ENCODE measurements at regions not wholly inside any gene's neighbourhood (a gene's known extent, or its start where the extent isn't known, plus 50 kb on each side); places are given as distances from the start of the nearest gene placed in this dataset.

DNA sequence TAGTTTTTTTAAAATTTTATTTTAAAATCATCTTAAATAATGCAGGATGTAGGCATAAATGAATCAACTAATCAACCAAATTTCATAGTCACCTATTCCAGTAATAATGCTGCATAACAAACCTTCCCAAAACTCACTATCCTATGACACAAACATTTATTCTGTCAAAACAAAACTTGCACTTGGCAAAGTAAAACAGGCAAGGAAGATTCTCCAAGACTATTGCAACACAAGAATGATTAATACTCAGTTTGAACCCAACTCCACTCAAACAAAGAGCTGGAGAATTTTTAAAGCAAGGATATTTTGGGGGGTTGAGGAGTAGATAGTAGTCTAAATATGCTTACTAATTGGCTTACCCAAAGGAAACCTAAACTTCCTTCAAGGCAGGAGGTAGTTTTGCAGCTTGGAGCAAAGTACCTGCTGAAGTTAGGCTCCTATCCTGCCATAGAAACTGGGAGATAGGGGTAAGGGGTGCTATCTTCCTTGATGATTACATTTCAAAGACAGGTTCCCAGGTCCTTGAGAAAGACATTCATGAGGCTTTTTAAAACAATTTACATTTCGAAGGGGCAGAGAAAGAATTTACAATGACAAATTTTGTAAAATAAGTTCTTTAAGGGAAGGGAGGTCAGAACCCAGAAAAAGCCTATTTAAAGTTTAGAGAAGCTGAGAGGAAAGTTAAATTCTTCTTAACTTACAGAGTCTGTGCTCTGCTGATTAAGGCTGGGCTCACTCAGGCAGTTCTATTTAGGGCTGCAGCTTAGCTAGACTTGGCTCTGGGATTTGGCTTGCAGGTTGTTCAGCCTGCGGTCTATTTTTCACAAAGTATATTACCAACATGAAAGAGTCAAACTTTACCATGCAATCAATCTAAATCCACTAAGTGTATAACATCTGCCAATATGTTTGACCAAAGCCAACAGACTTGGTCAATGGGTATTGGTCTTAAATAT is 549.0 kb downstream of the KCTD12 start:
- Histone ChIP-seq H3K9me3 (no peaks in the 10 kb centered on the region), H3K27ac (peak overlapping the region in 1 of 2 donors; percentile 20), H3K4me3 (no peak overlapping the region), H3K4me1 (peaks cover 0 to 14% of the 10 kb centered on the region in 2 donors), H3K36me3 (no peaks in the 10 kb centered on the region), H3K27me3 (no peaks in the 10 kb centered on the region)
- intact Hi-C loops (cut with DNase I): no loop called here
- TF ChIP-seq, protein P1, sequence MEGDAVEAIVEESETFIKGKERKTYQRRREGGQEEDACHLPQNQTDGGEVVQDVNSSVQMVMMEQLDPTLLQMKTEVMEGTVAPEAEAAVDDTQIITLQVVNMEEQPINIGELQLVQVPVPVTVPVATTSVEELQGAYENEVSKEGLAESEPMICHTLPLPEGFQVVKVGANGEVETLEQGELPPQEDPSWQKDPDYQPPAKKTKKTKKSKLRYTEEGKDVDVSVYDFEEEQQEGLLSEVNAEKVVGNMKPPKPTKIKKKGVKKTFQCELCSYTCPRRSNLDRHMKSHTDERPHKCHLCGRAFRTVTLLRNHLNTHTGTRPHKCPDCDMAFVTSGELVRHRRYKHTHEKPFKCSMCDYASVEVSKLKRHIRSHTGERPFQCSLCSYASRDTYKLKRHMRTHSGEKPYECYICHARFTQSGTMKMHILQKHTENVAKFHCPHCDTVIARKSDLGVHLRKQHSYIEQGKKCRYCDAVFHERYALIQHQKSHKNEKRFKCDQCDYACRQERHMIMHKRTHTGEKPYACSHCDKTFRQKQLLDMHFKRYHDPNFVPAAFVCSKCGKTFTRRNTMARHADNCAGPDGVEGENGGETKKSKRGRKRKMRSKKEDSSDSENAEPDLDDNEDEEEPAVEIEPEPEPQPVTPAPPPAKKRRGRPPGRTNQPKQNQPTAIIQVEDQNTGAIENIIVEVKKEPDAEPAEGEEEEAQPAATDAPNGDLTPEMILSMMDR (IDR thresholded peaks at IDR 0.05): no peak
- DNase-seq (ENCODE audit: low spot score in 2 of 2): no peak

DNA sequence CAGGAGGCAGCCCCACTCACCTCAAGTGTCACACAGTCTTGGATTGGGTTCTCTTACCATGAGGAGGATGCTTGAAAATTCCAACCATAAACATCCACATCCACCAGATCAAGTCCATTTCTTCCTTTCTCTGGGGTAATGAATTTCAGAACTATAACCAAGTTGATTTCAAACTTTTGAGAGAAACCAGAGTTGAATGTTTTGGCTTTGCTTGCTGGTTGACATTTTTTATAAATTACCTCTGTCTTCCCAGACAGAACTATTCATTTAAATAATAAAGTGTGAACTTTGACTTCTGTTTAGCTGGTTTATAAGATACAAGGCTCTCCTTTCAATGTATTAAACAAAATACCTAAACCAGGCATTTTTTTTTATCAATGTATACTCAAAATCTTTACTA is 550.7 kb downstream of the KCTD12 start:
- H3K27ac ChIP-seq: no peak overlapping the region
- no peak for DNase-seq (ENCODE audit: low spot score in 2 of 2)
- TF ChIP-seq, protein P1 (IDR thresholded peaks at IDR 0.05): no peak
- H3K27me3 ChIP-seq: no peaks in the 10 kb centered on the region
- no peaks in the 10 kb centered on the region for H3K9me3 ChIP-seq
- intact Hi-C loops (cut with DNase I): no loop called here
- no peak overlapping the region for H3K4me3 ChIP-seq
- H3K4me1 ChIP-seq: peaks cover 0 to 19% of the 10 kb centered on the region in 2 donors
- no peaks in the 10 kb centered on the region for H3K36me3 ChIP-seq

DNA sequence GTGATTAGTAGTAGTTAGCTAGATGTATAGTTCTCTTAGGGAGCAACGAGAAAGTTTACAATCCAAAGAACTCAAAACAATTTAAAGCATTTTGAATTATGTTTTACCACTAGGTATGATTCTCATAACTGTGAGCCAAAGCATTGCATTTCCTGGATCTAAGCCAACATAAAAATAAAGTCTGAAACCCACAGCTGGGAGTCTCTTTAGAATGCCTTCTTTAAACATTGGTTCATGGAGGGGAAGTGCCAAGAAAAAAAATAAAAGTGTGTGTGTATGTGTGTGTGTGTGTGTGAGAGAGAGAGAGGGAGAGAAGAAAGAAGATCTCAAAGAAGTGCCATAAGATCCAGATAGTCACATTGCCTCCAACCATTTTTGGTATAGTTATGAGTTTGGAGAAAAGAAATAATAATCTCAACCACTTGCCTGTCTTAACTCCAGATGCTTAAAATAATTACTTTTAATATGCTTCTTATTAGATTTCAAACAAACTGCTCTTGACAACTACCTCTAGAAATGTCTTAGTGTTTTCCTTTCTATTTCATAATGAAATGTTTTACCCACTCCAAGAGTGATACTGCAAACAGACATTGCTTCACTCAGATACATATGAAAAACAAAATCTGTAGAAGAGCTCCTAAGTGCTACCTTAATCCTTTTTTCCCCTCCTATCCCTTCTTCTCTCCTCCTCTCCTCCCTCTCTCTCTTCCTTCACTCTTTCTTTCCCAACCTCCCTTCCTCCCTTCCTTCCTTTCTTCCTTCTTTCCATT is 554.1 kb downstream of the KCTD12 start:
- Histone ChIP-seq H3K4me3 (no peak overlapping the region), H3K4me1 (peaks cover 0 to 16% of the 10 kb centered on the region in 2 donors), H3K27ac (peak overlapping the region; percentile 19 to 25), H3K9me3 (no peaks in the 10 kb centered on the region), H3K36me3 (no peaks in the 10 kb centered on the region), H3K27me3 (no peaks in the 10 kb centered on the region)
- intact Hi-C loops (cut with DNase I): no loop called here
- DNase-seq (ENCODE audit: low spot score in 2 of 2): no peak
- TF ChIP-seq, protein P1 (IDR thresholded peaks at IDR 0.05): no peak

DNA sequence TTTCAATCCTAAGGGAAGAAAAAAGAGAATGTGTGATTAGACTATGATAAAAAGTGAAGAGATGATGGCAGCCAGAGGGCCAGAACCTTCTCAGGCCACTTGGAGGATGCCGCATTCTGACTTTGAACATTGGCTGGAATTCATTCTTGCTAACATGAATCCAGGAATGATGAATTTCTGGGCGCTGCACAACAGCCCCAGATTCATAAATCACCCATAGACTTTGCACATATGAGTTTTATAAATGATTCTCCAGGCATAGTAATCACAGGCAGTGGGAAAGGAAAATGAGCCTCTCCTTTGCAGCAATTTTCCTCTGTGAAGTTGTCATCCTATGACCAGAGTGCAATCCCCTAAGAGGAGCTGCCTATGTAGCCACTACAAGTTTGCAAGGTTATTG is 555.4 kb downstream of the KCTD12 start:
- peaks cover 0 to 14% of the 10 kb centered on the region in 2 donors for H3K4me1 ChIP-seq
- H3K27ac ChIP-seq: no peak overlapping the region
- H3K4me3 ChIP-seq: no peak overlapping the region
- no peaks in the 10 kb centered on the region for H3K27me3 ChIP-seq
- intact Hi-C loops (cut with DNase I): no loop called here
- no peaks in the 10 kb centered on the region for H3K9me3 ChIP-seq
- H3K36me3 ChIP-seq: no peaks in the 10 kb centered on the region
- DNase-seq (ENCODE audit: low spot score in 2 of 2): no peak
- TF ChIP-seq, protein P1 (IDR thresholded peaks at IDR 0.05): no peak

DNA sequence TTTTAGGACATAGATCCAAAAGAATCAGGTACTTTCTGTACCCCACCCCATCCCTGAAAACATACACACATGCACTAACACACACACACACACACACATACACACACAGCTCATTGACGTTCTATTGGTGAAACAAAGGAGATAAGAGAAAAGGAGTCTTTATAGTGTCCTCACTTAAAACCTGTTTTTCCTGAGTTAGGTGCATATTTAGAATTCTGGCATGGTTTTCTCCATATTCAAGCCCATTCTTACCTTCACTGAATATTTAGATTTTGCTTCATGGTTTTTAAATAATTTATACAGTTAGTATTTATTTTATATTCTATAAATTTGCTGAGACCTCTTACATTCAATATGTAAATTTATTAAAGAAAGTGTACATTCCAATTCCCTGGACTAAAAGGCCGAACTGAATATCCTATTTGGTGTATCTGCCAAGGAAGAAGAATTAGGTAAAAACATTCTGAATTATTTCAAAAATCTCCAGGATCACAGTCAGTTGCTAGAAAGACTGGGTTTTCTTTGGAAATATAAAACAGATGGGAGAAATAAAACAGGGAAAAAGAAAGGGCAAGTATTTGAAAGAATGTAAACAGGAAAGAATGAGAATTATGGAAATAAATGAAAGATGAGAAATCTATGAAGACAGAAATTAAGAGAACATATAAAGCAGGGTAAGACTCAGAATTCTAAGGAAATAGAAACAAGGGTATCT is 556.2 kb downstream of the KCTD12 start:
- Histone ChIP-seq H3K9me3 (no peaks in the 10 kb centered on the region), H3K4me1 (peaks cover 0 to 14% of the 10 kb centered on the region in 2 donors), H3K36me3 (no peaks in the 10 kb centered on the region), H3K4me3 (no peak overlapping the region), H3K27ac (no peak overlapping the region), H3K27me3 (no peaks in the 10 kb centered on the region)
- intact Hi-C loops (cut with DNase I): no loop called here
- TF ChIP-seq, protein P1 (IDR thresholded peaks at IDR 0.05): no peak
- no peak for DNase-seq (ENCODE audit: low spot score in 2 of 2)

Measured in ascending aorta (tissue), 2 donors.